ENCODE measurements at regions not wholly inside any gene's neighbourhood (a gene's known extent, or its start where the extent isn't known, plus 50 kb on each side); places are given as distances from the start of the nearest gene placed in this dataset.

- TF ChIP-seq CTCF (IDR thresholded peaks at IDR 0.05) = no peak
- DNase-seq (ENCODE audit: low spot score) = no peak
- ATAC-seq (ENCODE audit: low FRiP score) = no peak
Observed at GRCh38 chr11:28969832-28970231, 861.6 kb downstream of the METTL15 start.

- no peak for DNase-seq (ENCODE audit: low spot score)
- no peak for ATAC-seq (ENCODE audit: low FRiP score)
- no peak for TF ChIP-seq CTCF (IDR thresholded peaks at IDR 0.05)
Observed at GRCh38 chr11:28966951-28967350, 858.8 kb downstream of the METTL15 start.

DNA sequence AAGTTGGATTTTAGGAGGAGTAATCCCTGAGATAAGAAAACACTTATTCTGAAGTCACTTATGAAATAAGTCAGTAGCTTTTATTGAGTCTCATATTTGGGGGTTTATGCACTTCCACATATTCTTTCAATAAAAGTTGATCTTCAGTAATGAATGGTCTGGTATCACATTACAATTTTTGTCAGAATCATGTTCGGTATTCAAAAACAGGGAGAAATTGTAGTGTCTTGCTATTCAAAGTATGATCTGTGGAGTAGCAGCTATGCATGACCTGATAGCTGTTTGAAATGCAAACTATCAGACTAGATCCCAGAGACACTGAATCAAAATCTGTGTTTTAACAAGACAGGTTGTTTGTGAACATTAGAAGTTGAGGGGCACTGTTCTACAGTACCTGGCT is 857.6 kb downstream of the METTL15 start:
- ATAC-seq (ENCODE audit: low FRiP score) (no peak), DNase-seq (ENCODE audit: low spot score) (no peak)
- no peak for TF ChIP-seq CTCF (IDR thresholded peaks at IDR 0.05)

DNA sequence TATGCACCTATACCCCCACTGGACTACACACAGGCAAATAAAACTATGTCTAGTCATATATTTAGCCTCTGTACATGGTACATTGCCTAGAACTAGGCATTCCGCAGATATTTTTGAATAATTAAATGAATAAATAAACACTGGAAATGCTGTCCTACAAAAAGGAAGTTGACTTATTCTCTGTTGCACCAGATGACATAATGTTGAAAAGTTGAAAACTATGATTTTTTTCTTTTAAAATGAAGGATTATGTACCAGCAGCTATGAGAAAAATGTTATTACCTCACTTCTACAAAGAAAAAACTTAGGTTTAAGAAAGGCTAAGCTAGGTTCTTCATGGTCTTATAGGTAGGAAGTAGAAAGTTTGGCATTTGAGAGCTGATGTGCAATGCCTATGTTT is 856.6 kb downstream of the METTL15 start:
- ATAC-seq (ENCODE audit: low FRiP score) (no peak), DNase-seq (ENCODE audit: low spot score) (no peak)
- no peak for TF ChIP-seq CTCF (IDR thresholded peaks at IDR 0.05)

DNA sequence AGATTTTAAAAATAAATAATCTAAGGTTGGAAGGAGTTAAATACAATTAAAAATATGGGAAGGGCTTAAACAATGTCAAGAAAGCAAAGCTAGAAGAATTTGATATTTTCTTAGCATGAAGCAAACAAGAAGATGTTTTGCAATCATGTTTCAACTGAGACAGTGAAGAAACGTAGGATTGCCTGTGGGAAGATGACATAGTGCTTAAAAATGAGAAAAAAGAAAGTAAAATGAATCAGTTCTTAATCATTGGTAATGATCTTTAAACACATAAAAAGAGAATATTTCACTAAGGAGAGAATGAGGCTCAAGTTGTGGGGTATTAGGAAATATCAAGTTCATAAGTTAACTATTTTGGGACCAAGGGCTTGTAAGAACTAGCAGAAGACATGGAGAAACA is 855.0 kb downstream of the METTL15 start:
- ATAC-seq (ENCODE audit: low FRiP score) (no peak), DNase-seq (ENCODE audit: low spot score) (no peak)
- TF ChIP-seq CTCF (IDR thresholded peaks at IDR 0.05) = no peak

GRCh38 chr11:28962502-28962901 is 854.3 kb downstream of the METTL15 start:
- TF ChIP-seq CTCF (IDR thresholded peaks at IDR 0.05) = no peak
- ATAC-seq (ENCODE audit: low FRiP score) (no peak), DNase-seq (ENCODE audit: low spot score) (no peak)

- TF ChIP-seq CTCF (IDR thresholded peaks at IDR 0.05) = no peak
- DNase-seq (ENCODE audit: low spot score) = no peak
- ATAC-seq (ENCODE audit: low FRiP score) = no peak
Observed at GRCh38 chr11:28961726-28962125, 853.5 kb downstream of the METTL15 start.

Measured in omental fat pad (tissue), 3 donors.